CD4-positive, CD25-positive, alpha-beta regulatory T cell (primary cell): ENCODE measurements at regions not wholly inside any gene's neighbourhood (a gene's known extent, or its start where the extent isn't known, plus 50 kb on each side); places are given as distances from the start of the nearest gene placed in this dataset.
"Not testable (repeated sequence)": the region's sequence is repeated elsewhere in the genome, so short reads cannot be mapped to it uniquely, and the experiment has no call there.

Experiments
- ATAC-seq, 2 donors: fragments of 150-1000 bp; cut with Tn5 transposase; one replicate each; pipeline ENCODE4 v1.10.0; 2021; ENCODE audit warnings: low read depth in 2 of 2, moderate number of reproducible peaks in 2 of 2, moderate library complexity in 1 of 2
- DNase-seq, 3 donors: peaks; one replicate each; pipeline versions ENCODE4 v3.0.0 to v3.0.0-alpha.2; 2012 to 2022; ENCODE audit warnings: mixed read lengths in 1 of 3
- H3K27ac ChIP-seq: one replicate; pipeline ENCODE4 v1.7.0; 2013; ENCODE audit warnings: mild to moderate bottlenecking, low read length; ENCODE audit not compliant: insufficient read depth, poor library complexity, severe bottlenecking
- H3K27me3 ChIP-seq: one replicate; pipeline ENCODE4 v1.7.0; 2013; ENCODE audit warnings: low read length; ENCODE audit not compliant: control insufficient read depth, insufficient read depth
- H3K36me3 ChIP-seq: one replicate; pipeline ENCODE4 v1.7.0; 2013; ENCODE audit warnings: mild to moderate bottlenecking, low read length, moderate library complexity; ENCODE audit not compliant: control insufficient read depth, insufficient read depth
- H3K4me1 ChIP-seq: 2 replicates; pipeline ENCODE4 v1.7.0; 2013; ENCODE audit warnings: mild to moderate bottlenecking, low read length; ENCODE audit not compliant: insufficient read depth, control insufficient read depth, poor library complexity, severe bottlenecking
- H3K4me3 ChIP-seq: one replicate; pipeline ENCODE4 v1.7.0; 2013; ENCODE audit warnings: low read depth, mild to moderate bottlenecking, low read length, moderate library complexity
- H3K9me3 ChIP-seq, 2 experiments: 1 replicate in 1 of 2; 2 replicates in 1 of 2; pipeline ENCODE4 v1.7.0; 2013; ENCODE audit warnings: low read length in 2 of 2, mild to moderate bottlenecking in 1 of 2, moderate library complexity in 1 of 2; ENCODE audit not compliant: control insufficient read depth in 2 of 2
- H3K27ac Mint-ChIP-seq, 3 donors: one replicate each; pipeline ENCODE4 v1.8.0; 2020 to 2022; ENCODE audit warnings: mild to moderate bottlenecking in 3 of 3, mixed read lengths in 3 of 3, moderate library complexity in 2 of 3
- H3K27me3 Mint-ChIP-seq: one replicate; pipeline ENCODE4 v1.8.0; 2022; ENCODE audit warnings: mild to moderate bottlenecking, mixed read lengths
- H3K36me3 Mint-ChIP-seq: one replicate; pipeline ENCODE4 v1.8.0; 2020; ENCODE audit warnings: mixed read lengths
- H3K4me1 Mint-ChIP-seq, 4 donors: one replicate each; pipeline ENCODE4 v1.8.0; 2020 to 2022; ENCODE audit warnings: mixed read lengths in 4 of 4, mild to moderate bottlenecking in 1 of 4
- H3K4me3 Mint-ChIP-seq, 4 donors: one replicate each; pipeline ENCODE4 v1.8.0; 2020 to 2022; ENCODE audit warnings: mild to moderate bottlenecking in 4 of 4, mixed read lengths in 4 of 4, moderate library complexity in 3 of 4
- H3K9me3 Mint-ChIP-seq, 7 donors: one replicate each; pipeline ENCODE4 v1.8.0; 2020 to 2022; ENCODE audit warnings: mixed read lengths in 7 of 7, mild to moderate bottlenecking in 3 of 7, moderate library complexity in 2 of 7

DNA sequence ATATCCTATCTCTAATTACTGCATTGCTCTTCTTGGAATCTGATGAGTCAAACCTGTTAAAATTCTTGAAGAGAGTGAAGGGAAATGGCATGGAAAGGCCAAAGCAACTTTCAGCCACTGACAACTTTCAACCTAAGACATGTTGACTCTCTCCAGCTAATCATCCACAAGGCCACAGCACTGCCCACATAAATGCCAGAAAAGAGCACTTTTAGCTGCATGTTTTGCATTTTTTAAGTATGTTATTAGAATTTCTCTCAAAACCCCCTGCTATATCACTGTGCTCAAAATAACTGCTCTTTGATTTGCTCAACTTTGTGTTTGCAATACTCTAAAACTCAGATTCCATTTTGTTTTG, 352.5 kb downstream of the ADGRL2 start:
- H3K4me1 Mint-ChIP-seq, result peaks cover 0 to 5% (median 0%) of the 10 kb centered on the region in 4 donors
- H3K36me3 Mint-ChIP-seq, result no peaks in the 10 kb centered on the region
- H3K27me3 ChIP-seq, result no peaks in the 10 kb centered on the region
- H3K4me1 ChIP-seq, result no peaks in the 10 kb centered on the region
- peaks cover 4% of the 10 kb centered on the region for H3K27me3 Mint-ChIP-seq
- H3K4me3 Mint-ChIP-seq, result no peak overlapping the region
- no peak overlapping the region for H3K27ac ChIP-seq
- H3K9me3 ChIP-seq, result no peaks in the 10 kb centered on the region
- ATAC-seq (no peak), DNase-seq (no peak)
- H3K36me3 ChIP-seq, result no peaks in the 10 kb centered on the region
- H3K4me3 ChIP-seq, result no peak overlapping the region
- H3K9me3 Mint-ChIP-seq, result peaks cover 2 to 14% (median 6%) of the 10 kb centered on the region in 7 donors
- no peak overlapping the region for H3K27ac Mint-ChIP-seq

DNA sequence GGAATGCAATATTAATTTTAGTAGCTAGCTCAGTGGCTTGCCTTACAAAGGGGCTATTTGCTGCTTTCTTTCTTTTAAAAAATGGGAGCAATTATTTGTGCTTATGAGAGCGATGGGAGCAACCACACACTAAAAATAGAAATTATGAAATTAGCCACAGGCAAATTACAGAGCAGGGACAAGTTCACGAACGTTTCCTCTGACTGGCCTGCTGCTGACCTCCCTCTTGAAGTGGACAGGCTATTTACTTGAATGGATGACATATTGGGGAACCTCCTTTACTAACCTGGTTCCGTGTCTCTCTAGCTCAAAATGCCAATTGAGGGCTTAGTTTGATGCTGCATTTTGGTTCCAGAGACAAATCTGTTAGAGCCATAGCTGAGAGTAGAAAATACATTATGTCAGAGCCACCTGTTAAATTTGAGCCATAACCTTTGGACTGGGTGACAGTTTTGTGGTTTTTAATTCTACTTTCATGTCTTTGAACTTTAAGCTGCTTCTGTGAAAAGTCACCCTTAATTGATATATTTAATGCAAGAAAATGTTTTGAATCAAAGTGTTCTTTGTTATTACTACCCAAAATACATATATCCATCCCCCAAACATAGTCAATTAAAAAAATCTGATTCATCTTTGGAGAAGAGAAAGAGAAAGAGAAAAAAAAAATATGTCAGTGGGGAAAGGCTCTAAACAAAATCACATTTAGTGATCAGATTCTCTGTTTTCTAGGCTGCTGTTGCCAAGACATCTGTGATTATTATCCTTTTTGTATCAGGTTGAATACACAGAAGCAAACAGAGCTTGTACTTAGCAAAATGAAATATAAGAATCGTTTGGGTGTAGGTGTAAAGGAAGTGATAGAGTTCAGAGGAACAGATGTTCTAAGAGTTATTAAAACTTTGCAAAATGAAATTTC, 351.9 kb downstream of the ADGRL2 start:
- ATAC-seq (no peak), DNase-seq (no peak)
- peaks cover 4% of the 10 kb centered on the region for H3K27me3 Mint-ChIP-seq
- no peaks in the 10 kb centered on the region for H3K36me3 Mint-ChIP-seq
- H3K27me3 ChIP-seq, result no peaks in the 10 kb centered on the region
- no peak overlapping the region for H3K27ac ChIP-seq
- H3K9me3 Mint-ChIP-seq, result peaks cover 2 to 14% (median 6%) of the 10 kb centered on the region in 7 donors
- H3K4me3 Mint-ChIP-seq, result no peak overlapping the region
- no peak overlapping the region for H3K27ac Mint-ChIP-seq
- no peaks in the 10 kb centered on the region for H3K36me3 ChIP-seq
- H3K4me1 ChIP-seq, result no peaks in the 10 kb centered on the region
- no peaks in the 10 kb centered on the region for H3K9me3 ChIP-seq
- peaks cover 0 to 5% (median 0%) of the 10 kb centered on the region in 4 donors for H3K4me1 Mint-ChIP-seq
- H3K4me3 ChIP-seq, result no peak overlapping the region

- Mint-ChIP-seq H3K4me1 (no peaks in the 10 kb centered on the region), H3K27ac (no peak overlapping the region), H3K27me3 (no peaks in the 10 kb centered on the region), H3K4me3 (no peak overlapping the region), H3K9me3 (peaks cover 0 to 12% (median 7%) of the 10 kb centered on the region in 7 donors), H3K36me3 (no peaks in the 10 kb centered on the region)
- no peak for DNase-seq
- no peak for ATAC-seq
- Histone ChIP-seq H3K9me3 (no peaks in the 10 kb centered on the region), H3K4me3 (no peak overlapping the region), H3K27ac (no peak overlapping the region), H3K36me3 (no peaks in the 10 kb centered on the region), H3K27me3 (no peaks in the 10 kb centered on the region), H3K4me1 (no peaks in the 10 kb centered on the region)
These were observed 344.9 kb downstream of the ADGRL2 start for GRCh38 chr1:82145656-82146055.

DNA sequence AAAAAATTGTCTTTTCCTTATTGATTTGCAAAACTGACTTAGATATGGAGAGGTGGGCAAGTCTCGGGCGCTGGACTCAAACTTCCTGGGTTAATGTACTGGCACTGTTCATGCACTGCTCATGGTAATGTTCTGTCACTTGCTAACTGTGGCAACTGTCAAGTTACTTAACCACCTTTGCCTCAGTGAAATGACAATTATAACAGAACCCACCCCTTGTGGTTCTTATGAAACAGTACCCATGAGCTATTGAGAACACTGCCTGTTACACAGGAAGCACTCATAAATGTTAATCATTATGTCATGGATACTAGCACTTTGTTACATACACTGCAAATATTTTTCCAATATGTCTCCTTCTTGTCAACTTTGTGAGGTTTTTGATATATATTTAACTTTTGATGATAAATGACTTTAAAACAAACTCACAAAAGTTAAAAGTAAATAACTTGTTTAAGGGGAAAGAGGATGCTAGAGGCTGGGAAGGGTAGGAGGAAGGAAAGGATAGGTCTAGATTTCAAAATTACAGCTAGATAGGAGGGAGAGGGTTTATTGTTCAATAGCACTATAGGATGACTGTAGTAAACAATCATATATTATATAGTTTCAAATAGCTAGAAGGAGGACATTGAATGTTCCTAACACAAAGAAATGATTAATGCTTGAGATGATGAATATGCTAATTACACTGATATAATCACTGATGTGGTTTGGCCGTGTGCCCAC, 342.5 kb downstream of the ADGRL2 start:
- no peak overlapping the region for H3K27ac Mint-ChIP-seq
- no peak for DNase-seq
- Histone ChIP-seq H3K27ac (no peak overlapping the region), H3K9me3 (no peaks in the 10 kb centered on the region), H3K4me1 (no peaks in the 10 kb centered on the region), H3K27me3 (no peaks in the 10 kb centered on the region), H3K4me3 (no peak overlapping the region), H3K36me3 (no peaks in the 10 kb centered on the region)
- H3K4me3 Mint-ChIP-seq, result no peak overlapping the region
- H3K9me3 Mint-ChIP-seq, result peaks cover 2 to 12% (median 8%) of the 10 kb centered on the region in 7 donors
- ATAC-seq, result no peak
- no peaks in the 10 kb centered on the region for H3K4me1 Mint-ChIP-seq
- H3K27me3 Mint-ChIP-seq, result no peaks in the 10 kb centered on the region
- no peaks in the 10 kb centered on the region for H3K36me3 Mint-ChIP-seq

- no peak for DNase-seq
- H3K4me1 Mint-ChIP-seq, result no peaks in the 10 kb centered on the region
- Histone ChIP-seq H3K9me3 (no peaks in the 10 kb centered on the region), H3K4me1 (no peaks in the 10 kb centered on the region), H3K36me3 (no peaks in the 10 kb centered on the region), H3K4me3 (no peak overlapping the region), H3K27ac (no peak overlapping the region), H3K27me3 (no peaks in the 10 kb centered on the region)
- H3K27ac Mint-ChIP-seq, result no peak overlapping the region
- no peak for ATAC-seq
- H3K4me3 Mint-ChIP-seq, result no peak overlapping the region
- no peaks in the 10 kb centered on the region for H3K36me3 Mint-ChIP-seq
- H3K27me3 Mint-ChIP-seq, result no peaks in the 10 kb centered on the region
- peaks cover 2 to 10% (median 6%) of the 10 kb centered on the region in 7 donors for H3K9me3 Mint-ChIP-seq
These were observed 340.7 kb downstream of the ADGRL2 start for GRCh38 chr1:82141390-82141789.

- Histone ChIP-seq H3K4me1 (no peaks in the 10 kb centered on the region), H3K9me3 (no peaks in the 10 kb centered on the region), H3K27ac (no peak overlapping the region), H3K27me3 (no peaks in the 10 kb centered on the region), H3K4me3 (no peak overlapping the region), H3K36me3 (no peaks in the 10 kb centered on the region)
- H3K36me3 Mint-ChIP-seq, result no peaks in the 10 kb centered on the region
- peaks cover 2 to 9% (median 5%) of the 10 kb centered on the region in 7 donors for H3K9me3 Mint-ChIP-seq
- no peaks in the 10 kb centered on the region for H3K27me3 Mint-ChIP-seq
- no peak for DNase-seq
- no peaks in the 10 kb centered on the region for H3K4me1 Mint-ChIP-seq
- no peak overlapping the region for H3K27ac Mint-ChIP-seq
- ATAC-seq, result no peak
- H3K4me3 Mint-ChIP-seq, result no peak overlapping the region
These were observed 339.2 kb downstream of the ADGRL2 start for GRCh38 chr1:82139751-82140468.

GRCh38 chr1:82136351-82136750, 335.6 kb downstream of the ADGRL2 start:
- H3K27ac Mint-ChIP-seq, H3K36me3 Mint-ChIP-seq, H3K9me3 ChIP-seq, H3K4me1 ChIP-seq, H3K27me3 ChIP-seq, H3K36me3 ChIP-seq, DNase-seq, H3K9me3 Mint-ChIP-seq, H3K4me3 ChIP-seq, H3K27me3 Mint-ChIP-seq, H3K27ac ChIP-seq, H3K4me3 Mint-ChIP-seq, ATAC-seq, H3K4me1 Mint-ChIP-seq: not testable (repeated sequence)
